Hematopoietic multipotent progenitor cell treated with erythropoietin and hydrocortisone succinate and interleukin-3 and kit ligand, for 6 days (in vitro differentiated cells): ENCODE measurements at regions not wholly inside any gene's neighbourhood (a gene's known extent, or its start where the extent isn't known, plus 50 kb on each side); places are given as distances from the start of the nearest gene placed in this dataset.
A peak's percentile ranks its signal among the peaks of the same experiment; 100 is the strongest.
"Not testable (repeated sequence)": the region's sequence is repeated elsewhere in the genome, so short reads cannot be mapped to it uniquely, and the experiment has no call there.

ENCODE experiments used
- DNase-seq: peaks from one replicate; pipeline ENCODE4 v3.0.0-alpha.2; 2015

GRCh38 chr11:25527841-25528240 lies 804.1 kb upstream of the ANO3 start:
- no peak for DNase-seq

- no peak for DNase-seq
Observed at GRCh38 chr11:25529572-25529971, 802.4 kb upstream of the ANO3 start.

- no peak for DNase-seq
Observed at GRCh38 chr11:25535467-25536272, 796.3 kb upstream of the ANO3 start.

GRCh38 chr11:25536289-25536688 lies 795.6 kb upstream of the ANO3 start:
- no peak for DNase-seq

GRCh38 chr11:25537393-25537792 lies 794.5 kb upstream of the ANO3 start:
- no peak for DNase-seq

- DNase-seq, result no peak
Observed at GRCh38 chr11:25547292-25547691, 784.6 kb upstream of the ANO3 start.

GRCh38 chr11:25562417-25562816 lies 769.5 kb upstream of the ANO3 start:
- DNase-seq, result no peak

- DNase-seq, result no peak
Observed at GRCh38 chr11:25565846-25566245, 766.1 kb upstream of the ANO3 start.

GRCh38 chr11:25566298-25567200 lies 765.4 kb upstream of the ANO3 start:
- DNase-seq, result peak; percentile 13

- DNase-seq, result no peak
Observed at GRCh38 chr11:25576320-25576719, 755.6 kb upstream of the ANO3 start.

GRCh38 chr11:25579554-25579953 lies 752.4 kb upstream of the ANO3 start:
- DNase-seq, result not testable (repeated sequence)

- DNase-seq, result no peak
Observed at GRCh38 chr11:25583596-25583995, 748.3 kb upstream of the ANO3 start.

GRCh38 chr11:25587496-25587895 lies 744.4 kb upstream of the ANO3 start:
- DNase-seq, result no peak

GRCh38 chr11:25593221-25593620 lies 738.7 kb upstream of the ANO3 start:
- no peak for DNase-seq

GRCh38 chr11:25596701-25597100 lies 735.2 kb upstream of the ANO3 start:
- no peak for DNase-seq

GRCh38 chr11:25597696-25598095 lies 734.2 kb upstream of the ANO3 start:
- no peak for DNase-seq

- DNase-seq, result no peak
Observed at GRCh38 chr11:25602149-25602548, 729.8 kb upstream of the ANO3 start.

GRCh38 chr11:25602959-25603358 lies 729.0 kb upstream of the ANO3 start:
- DNase-seq, result no peak

GRCh38 chr11:25612806-25613205 lies 719.1 kb upstream of the ANO3 start:
- no peak for DNase-seq

GRCh38 chr11:25613451-25613850 lies 718.5 kb upstream of the ANO3 start:
- DNase-seq, result no peak

GRCh38 chr11:25613865-25614264 lies 718.1 kb upstream of the ANO3 start:
- DNase-seq, result no peak

- no peak for DNase-seq
Observed at GRCh38 chr11:25615069-25615468, 716.9 kb upstream of the ANO3 start.

- DNase-seq, result no peak
Observed at GRCh38 chr11:25615841-25616240, 716.1 kb upstream of the ANO3 start.

GRCh38 chr11:25625094-25625493 lies 706.8 kb upstream of the ANO3 start:
- no peak for DNase-seq
